Stimulated activated CD8-positive, alpha-beta memory T cell treated with anti-CD3 and anti-CD28 coated beads, Interleukin-2, amount 100 ng/mL, for 1 hour (primary cell): ENCODE measurements at regions not wholly inside any gene's neighbourhood (a gene's known extent, or its start where the extent isn't known, plus 50 kb on each side); places are given as distances from the start of the nearest gene placed in this dataset.

ENCODE experiments used
- DNase-seq, 2 donors: peaks; one replicate each; pipeline ENCODE4 v3.0.0-alpha.2; 2020; ENCODE audit warnings: low read depth in 2 of 2

- no peak for DNase-seq
Measured at GRCh38 chr12:93043192-93043876, 114.2 kb upstream of the EEA1 start.

- no peak for DNase-seq
Measured at GRCh38 chr12:93043877-93044209, 114.7 kb upstream of the EEA1 start.

- DNase-seq: no peak
Measured at GRCh38 chr12:93047118-93047517, 118.0 kb upstream of the EEA1 start.

GRCh38 chr12:93048656-93049055, 119.6 kb upstream of the EEA1 start:
- no peak for DNase-seq

- no peak for DNase-seq
Measured at GRCh38 chr12:93050026-93050747, 121.1 kb upstream of the EEA1 start.

- DNase-seq: no peak
Measured at GRCh38 chr12:93050748-93051081, 121.6 kb upstream of the EEA1 start.

GRCh38 chr12:93054021-93054420, 124.9 kb upstream of the EEA1 start:
- no peak for DNase-seq

GRCh38 chr12:93055221-93055620, 126.1 kb upstream of the EEA1 start:
- no peak for DNase-seq

GRCh38 chr12:93056971-93057535, 128.0 kb upstream of the EEA1 start:
- DNase-seq: no peak

GRCh38 chr12:93058280-93058679, 129.2 kb upstream of the EEA1 start:
- DNase-seq: no peak

- DNase-seq: no peak
Measured at GRCh38 chr12:93059288-93059687, 130.2 kb upstream of the EEA1 start.

- DNase-seq: no peak
Measured at GRCh38 chr12:93059925-93060665, 131.0 kb upstream of the EEA1 start.

GRCh38 chr12:93060666-93061472, 131.8 kb upstream of the EEA1 start:
- no peak for DNase-seq

- DNase-seq: no peak
Measured at GRCh38 chr12:93061473-93062419, 132.7 kb upstream of the EEA1 start.

- no peak for DNase-seq
Measured at GRCh38 chr12:93065896-93066295, 136.8 kb upstream of the EEA1 start.

GRCh38 chr12:93072340-93072739, 143.2 kb upstream of the EEA1 start:
- no peak for DNase-seq

GRCh38 chr12:93073324-93073723, 144.2 kb upstream of the EEA1 start:
- DNase-seq: no peak

- no peak for DNase-seq
Measured at GRCh38 chr12:93078059-93078458, 149.0 kb upstream of the EEA1 start.

GRCh38 chr12:93078577-93078976, 149.5 kb upstream of the EEA1 start:
- no peak for DNase-seq

GRCh38 chr12:93079271-93079670, 150.2 kb upstream of the EEA1 start:
- DNase-seq: no peak

- no peak for DNase-seq
Measured at GRCh38 chr12:93079976-93080375, 150.9 kb upstream of the EEA1 start.
